HG03354 (cell line): ENCODE measurements at regions not wholly inside any gene's neighbourhood (a gene's known extent, or its start where the extent isn't known, plus 50 kb on each side); places are given as distances from the start of the nearest gene placed in this dataset.

ENCODE experiments used
- ATAC-seq: cut with Tn5 transposase; IDR thresholded peaks from one replicate; pipeline ENCODE4 v1.9.1; 2021; ENCODE audit warnings: mild to moderate bottlenecking; ENCODE audit not compliant: unreplicated experiment, poor library complexity, severe bottlenecking

GRCh38 chr5:110324876-110325275 is 401.6 kb downstream of the TMEM232 start:
- no peak for ATAC-seq

GRCh38 chr5:110329955-110330525 is 396.4 kb downstream of the TMEM232 start:
- no peak for ATAC-seq

- no peak for ATAC-seq
Measured at GRCh38 chr5:110333384-110333783, 393.1 kb downstream of the TMEM232 start.

GRCh38 chr5:110335361-110336066 is 391.0 kb downstream of the TMEM232 start:
- ATAC-seq: no peak

- ATAC-seq: no peak
Measured at GRCh38 chr5:110338341-110339083, 388.0 kb downstream of the TMEM232 start.

GRCh38 chr5:110339399-110339798 is 387.1 kb downstream of the TMEM232 start:
- no peak for ATAC-seq

- no peak for ATAC-seq
Measured at GRCh38 chr5:110341836-110342235, 384.6 kb downstream of the TMEM232 start.

- ATAC-seq: no peak
Measured at GRCh38 chr5:110342683-110343082, 383.8 kb downstream of the TMEM232 start.

- ATAC-seq: no peak
Measured at GRCh38 chr5:110343616-110344015, 382.9 kb downstream of the TMEM232 start.

GRCh38 chr5:110345623-110346022 is 380.8 kb downstream of the TMEM232 start:
- no peak for ATAC-seq

- no peak for ATAC-seq
Measured at GRCh38 chr5:110346893-110347358, 379.5 kb downstream of the TMEM232 start.

- ATAC-seq: no peak
Measured at GRCh38 chr5:110347781-110348180, 378.7 kb downstream of the TMEM232 start.

GRCh38 chr5:110351430-110351829 is 375.0 kb downstream of the TMEM232 start:
- ATAC-seq: no peak

GRCh38 chr5:110354311-110354710 is 372.2 kb downstream of the TMEM232 start:
- ATAC-seq: no peak

GRCh38 chr5:110354915-110355644 is 371.4 kb downstream of the TMEM232 start:
- no peak for ATAC-seq

GRCh38 chr5:110356677-110357076 is 369.8 kb downstream of the TMEM232 start:
- ATAC-seq: no peak

- ATAC-seq: no peak
Measured at GRCh38 chr5:110359221-110359620, 367.2 kb downstream of the TMEM232 start.

- no peak for ATAC-seq
Measured at GRCh38 chr5:110361471-110361870, 365.0 kb downstream of the TMEM232 start.

GRCh38 chr5:110362261-110362660 is 364.2 kb downstream of the TMEM232 start:
- no peak for ATAC-seq

- ATAC-seq: no peak
Measured at GRCh38 chr5:110366716-110367115, 359.8 kb downstream of the TMEM232 start.
